SK-N-MC (cell line): ENCODE measurements at regions not wholly inside any gene's neighbourhood (a gene's known extent, or its start where the extent isn't known, plus 50 kb on each side); places are given as distances from the start of the nearest gene placed in this dataset.

Experiments
- DNase-seq: peaks from one replicate; pipeline ENCODE4 v3.0.0-alpha.2; 2011; ENCODE audit warnings: low read depth, low spot score
- H3K27ac ChIP-seq: fragments of 200-600 bp; sonication (generic); 2 replicates; pipeline ENCODE4 v1.5.1; 2016; ENCODE audit warnings: mixed run types
- H3K36me3 ChIP-seq: fragments of 200-600 bp; sonication (generic); 2 replicates; pipeline ENCODE4 v1.6.1; 2017; ENCODE audit warnings: antibody characterized with exemption, low read length, mixed read lengths; ENCODE audit not compliant: insufficient read depth
- H3K4me3 ChIP-seq: fragments of 200-600 bp; sonication (generic); 2 replicates; pipeline ENCODE4 v1.5.1; 2016
- H3K9ac ChIP-seq: fragments of 200-600 bp; sonication (generic); 2 replicates; pipeline ENCODE4 v1.8.0; 2017; ENCODE audit warnings: mixed run types, mixed read lengths; ENCODE audit not compliant: insufficient read length
- H3K9me3 ChIP-seq: fragments of 200-600 bp; sonication (generic); 2 replicates; pipeline ENCODE4 v1.6.1; 2017; ENCODE audit warnings: low read depth, mild to moderate bottlenecking, antibody characterized with exemption, low read length, moderate library complexity, mixed read lengths
- EZH2 ChIP-seq: fragments of 200-600 bp; sonication (generic); IDR thresholded peaks from one replicate; pipeline ENCODE4 v1.6.1; 2017; ENCODE audit warnings: antibody characterized with exemption
- FOXP2 ChIP-seq: optimal IDR thresholded peaks from 2 replicates; pipeline ENCODE3; 2011; ENCODE audit warnings: mild to moderate bottlenecking, moderate library complexity; ENCODE audit not compliant: insufficient read depth; ENCODE audit errors: extremely low read length, control extremely low read depth
- POLR2AphosphoS5 ChIP-seq: IDR thresholded peaks from 2 replicates; pipeline ENCODE4 v1.6.1; 2012; ENCODE audit warnings: mild to moderate bottlenecking, low read depth, low read length, borderline replicate concordance

DNA sequence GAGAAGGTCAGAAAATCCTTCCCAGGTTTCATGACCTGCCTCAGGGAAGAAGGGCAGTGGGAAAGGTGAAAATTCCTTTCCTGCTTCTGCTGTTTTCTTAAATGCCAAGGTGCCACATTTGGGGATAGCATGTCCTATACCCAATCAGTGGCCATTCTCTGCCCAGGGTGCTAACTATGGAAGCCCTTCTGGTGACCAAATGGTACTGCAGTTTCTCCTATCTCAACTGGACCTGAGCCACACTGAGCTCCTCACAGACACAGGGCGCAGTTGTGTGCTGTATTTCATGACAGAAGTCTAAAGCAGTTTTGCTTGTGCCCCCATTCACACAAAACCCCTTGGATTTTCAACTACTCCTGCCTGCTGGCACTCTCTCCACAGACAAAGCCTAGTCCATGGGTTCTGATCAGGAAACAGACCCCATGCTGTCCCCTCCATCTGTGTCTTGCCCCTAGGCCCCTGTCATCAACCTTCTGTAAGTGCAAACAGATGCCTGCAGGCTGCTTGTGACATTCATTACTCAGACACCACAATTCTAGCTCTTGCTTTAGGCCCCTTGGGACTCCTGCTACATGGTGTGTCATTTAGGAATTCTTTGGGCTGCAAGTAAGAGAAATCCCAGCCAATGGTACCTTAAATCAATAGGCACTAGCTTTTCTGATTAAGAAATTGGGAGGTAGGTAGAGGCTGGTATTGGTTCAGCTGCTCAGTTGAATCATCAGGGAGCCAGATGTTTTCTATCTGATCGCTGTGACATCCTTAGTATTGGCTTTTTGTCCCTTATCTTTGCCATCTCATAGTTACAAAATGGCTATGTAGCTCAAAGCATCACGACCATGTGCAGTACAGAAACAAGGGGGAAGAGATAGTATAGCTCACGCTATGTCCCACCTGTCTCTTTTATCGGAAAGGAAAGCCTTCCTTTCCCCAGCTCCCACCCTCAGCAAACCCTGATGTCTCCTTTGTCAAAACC is 147.8 kb downstream of the CD83 start:
- no peak overlapping the region for H3K27ac ChIP-seq
- H3K9me3 ChIP-seq = peaks cover 8% of the 10 kb centered on the region; the same call in 1 of the 2 replicates
- TF ChIP-seq EZH2 = no peak
- no peak for TF ChIP-seq POLR2AphosphoS5
- TF ChIP-seq FOXP2 = no peak
- no peak overlapping the region for H3K4me3 ChIP-seq
- no peak for DNase-seq
- peaks cover 3% of the 10 kb centered on the region; the same call in 1 of the 2 replicates for H3K36me3 ChIP-seq
- no peak overlapping the region for H3K9ac ChIP-seq

DNA sequence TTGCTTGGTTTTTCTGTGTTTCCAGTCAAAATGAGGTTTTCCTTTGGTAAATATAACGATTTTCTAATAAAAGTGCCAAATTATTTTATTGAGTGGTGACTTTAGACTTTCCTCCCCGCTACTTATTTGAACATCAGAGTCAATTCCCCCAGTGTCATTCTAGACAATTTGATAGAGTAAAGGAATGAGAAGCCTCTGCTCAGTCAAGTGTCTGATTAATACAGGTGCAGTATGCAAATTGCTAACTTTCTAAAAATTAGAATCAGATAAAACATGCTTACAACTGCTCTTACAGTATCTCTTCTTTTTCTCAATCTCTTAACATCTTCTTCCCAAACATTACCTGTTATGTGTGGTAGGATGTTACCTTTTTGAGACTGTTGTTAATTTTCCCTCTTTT is 148.7 kb downstream of the CD83 start:
- DNase-seq = no peak
- Histone ChIP-seq H3K9ac (no peak overlapping the region), H3K27ac (no peak overlapping the region), H3K9me3 (0 out of 2 replicates have a peak, but pooled peaks cover 3% of the 10 kb centered on the region), H3K4me3 (no peak overlapping the region), H3K36me3 (peaks cover 3% of the 10 kb centered on the region; the same call in 1 of the 2 replicates)
- TF ChIP-seq POLR2AphosphoS5 = no peak
- TF ChIP-seq EZH2 = no peak
- no peak for TF ChIP-seq FOXP2

DNA sequence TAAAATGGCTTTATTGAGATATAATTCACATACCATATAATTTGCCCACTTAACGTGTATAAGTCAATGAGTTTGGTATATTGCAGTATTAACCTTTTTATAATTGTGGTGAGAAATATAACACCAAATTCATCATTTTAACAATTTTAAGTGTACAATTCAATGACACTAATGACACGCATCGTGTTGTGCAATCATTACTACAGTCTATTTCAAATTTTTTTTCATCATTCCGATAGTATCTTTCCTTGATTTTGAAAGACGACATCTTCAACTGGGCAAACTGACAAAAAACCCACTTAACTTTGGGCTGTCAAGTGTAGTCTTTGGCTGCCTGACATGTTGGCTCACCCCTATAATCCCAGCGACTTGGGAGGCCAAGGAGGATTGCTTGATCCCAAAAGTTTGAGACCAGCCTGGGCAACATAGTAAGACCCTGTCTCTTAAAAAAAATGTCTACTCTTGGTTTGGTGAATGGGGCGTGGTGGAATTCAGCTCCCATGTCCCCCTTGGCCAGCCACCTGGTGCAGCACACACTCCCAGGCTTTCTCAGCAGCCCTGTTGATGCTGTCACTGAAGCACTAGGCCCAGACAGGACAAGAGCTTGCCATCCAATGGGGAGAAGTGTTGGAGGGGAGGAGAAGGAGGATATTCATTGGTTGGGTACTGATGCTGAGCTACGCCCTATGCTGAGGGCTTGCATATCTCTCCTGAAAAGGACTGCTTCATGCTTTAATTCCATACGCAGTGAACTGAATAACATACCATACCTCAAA is 150.5 kb downstream of the CD83 start:
- DNase-seq = no peak
- H3K9ac ChIP-seq = no peak overlapping the region
- TF ChIP-seq FOXP2 (no peak), EZH2 (no peak), POLR2AphosphoS5 (no peak)
- H3K36me3 ChIP-seq = peaks cover 3% of the 10 kb centered on the region; the same call in 1 of the 2 replicates
- no peak overlapping the region for H3K27ac ChIP-seq
- peaks cover 3% of the 10 kb centered on the region; the same call in 1 of the 2 replicates for H3K9me3 ChIP-seq
- H3K4me3 ChIP-seq = no peak overlapping the region

DNA sequence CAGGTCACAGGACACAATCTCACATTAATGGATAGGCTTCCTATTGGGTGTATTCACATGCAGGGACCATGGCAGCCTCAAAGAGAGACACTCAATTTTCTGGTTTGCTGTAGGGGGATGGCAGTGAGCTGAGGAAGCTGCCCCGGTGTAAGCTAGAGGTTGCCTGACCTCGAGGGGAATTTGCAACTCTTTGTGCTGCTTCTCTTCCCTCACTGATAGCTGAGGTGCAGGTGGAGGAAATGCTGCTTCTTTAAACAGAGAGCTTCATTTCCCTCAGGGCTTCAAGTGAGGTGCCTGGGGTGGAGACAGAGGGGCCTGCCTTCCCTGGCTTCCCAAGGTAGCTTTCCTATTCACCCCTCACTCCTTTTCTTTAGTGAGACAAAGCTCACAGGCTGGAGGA is 151.9 kb downstream of the CD83 start:
- Histone ChIP-seq H3K27ac (no peak overlapping the region), H3K4me3 (no peak overlapping the region), H3K36me3 (no peaks in the 10 kb centered on the region), H3K9ac (no peak overlapping the region), H3K9me3 (no peaks in the 10 kb centered on the region; the same call in 1 of the 2 replicates)
- no peak for DNase-seq
- TF ChIP-seq FOXP2 (no peak), POLR2AphosphoS5 (no peak), EZH2 (no peak)

DNA sequence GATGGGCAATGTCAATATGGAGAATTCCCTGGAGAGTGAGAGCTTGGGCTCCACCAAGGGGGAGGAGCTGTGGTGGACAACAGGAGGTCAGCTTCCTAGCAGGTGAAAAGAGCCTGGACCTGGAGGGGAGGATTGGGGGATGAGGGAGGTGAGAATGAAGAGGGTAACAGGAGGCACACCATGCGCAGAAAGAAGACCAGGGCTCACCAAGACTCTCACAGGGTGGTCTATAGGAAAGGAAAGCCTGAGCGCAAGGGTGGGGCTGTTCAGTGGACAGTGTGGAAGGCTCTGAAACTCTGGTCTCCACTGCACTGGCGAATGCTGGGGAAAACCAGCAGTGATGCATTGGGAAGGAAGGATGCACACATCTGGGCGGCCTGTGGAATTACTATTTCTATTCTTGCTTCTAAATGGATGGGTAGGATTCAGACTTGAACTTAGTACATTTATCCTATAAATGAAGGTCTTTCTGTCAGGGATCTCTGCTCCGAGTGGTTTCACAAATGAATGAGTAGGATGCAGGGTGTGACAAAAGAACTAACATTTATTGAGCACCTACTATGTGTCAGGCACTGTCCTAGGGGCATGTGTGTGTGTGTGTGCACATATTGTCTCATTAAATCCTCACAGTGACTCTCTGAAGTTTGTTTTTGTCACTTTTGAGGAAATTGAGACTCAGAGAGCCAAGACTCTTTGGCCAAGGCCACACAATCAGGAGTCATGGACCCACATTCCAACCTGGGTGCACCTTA is 152.7 kb downstream of the CD83 start:
- no peak for DNase-seq
- Histone ChIP-seq H3K9me3 (no peaks in the 10 kb centered on the region; the same call in 1 of the 2 replicates), H3K9ac (no peak overlapping the region), H3K4me3 (no peak overlapping the region), H3K36me3 (no peaks in the 10 kb centered on the region), H3K27ac (no peak overlapping the region)
- TF ChIP-seq EZH2 (no peak), POLR2AphosphoS5 (no peak)

DNA sequence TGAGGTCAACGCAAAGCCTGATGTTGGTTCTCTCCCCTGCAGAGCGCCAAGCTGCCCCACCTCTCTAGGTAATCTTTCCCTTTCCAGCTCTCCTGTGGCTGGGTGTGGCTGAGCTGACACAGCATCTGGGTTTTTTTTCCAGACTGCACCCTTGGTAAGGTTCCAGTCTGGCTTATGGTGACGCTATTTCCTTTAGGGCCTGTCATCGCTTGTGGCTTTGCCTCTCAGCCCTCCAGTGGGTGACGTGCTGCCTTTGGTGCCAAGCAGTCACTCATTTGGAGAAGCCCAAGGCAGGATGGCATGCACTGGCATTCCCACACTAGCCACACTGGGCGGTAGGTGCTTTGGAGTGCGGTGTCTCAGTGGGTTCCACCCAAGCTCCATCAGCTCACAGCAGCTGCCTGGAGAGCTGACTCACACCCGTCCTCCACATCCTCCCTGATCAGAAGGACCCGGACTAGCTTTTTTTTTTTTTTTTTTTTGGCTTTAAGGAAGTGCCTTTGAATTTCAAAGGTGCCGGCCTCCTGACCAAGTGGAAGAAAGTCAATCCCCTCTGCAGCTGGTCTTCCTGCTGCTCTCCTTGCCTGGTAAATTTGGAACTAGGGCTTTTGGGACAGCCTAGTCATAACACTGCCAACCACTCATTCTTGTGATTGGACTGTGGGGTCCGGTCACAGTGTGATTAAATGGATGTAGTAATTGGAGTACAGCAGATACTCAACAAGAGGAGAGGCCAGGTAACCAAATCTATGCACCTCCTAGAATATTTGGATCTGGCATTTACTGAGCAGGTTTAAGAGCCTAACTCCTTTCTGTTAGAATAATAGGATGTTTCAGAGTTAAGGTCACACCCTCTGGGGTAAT is 153.6 kb downstream of the CD83 start:
- Histone ChIP-seq H3K27ac (no peak overlapping the region), H3K9ac (no peak overlapping the region), H3K36me3 (no peaks in the 10 kb centered on the region), H3K9me3 (no peaks in the 10 kb centered on the region; the same call in 1 of the 2 replicates), H3K4me3 (no peak overlapping the region)
- DNase-seq = no peak
- TF ChIP-seq POLR2AphosphoS5 = no peak
- no peak for TF ChIP-seq EZH2
- TF ChIP-seq FOXP2 = no peak
